GM12872 (cell line): ENCODE measurements at regions not wholly inside any gene's neighbourhood (a gene's known extent, or its start where the extent isn't known, plus 50 kb on each side); places are given as distances from the start of the nearest gene placed in this dataset.
A peak's percentile ranks its signal among the peaks of the same experiment; 100 is the strongest.

Source experiments
- CTCF ChIP-seq: IDR thresholded peaks from 3 replicates; pipeline ENCODE4 v1.5.1; 2011; ENCODE audit warnings: low read depth, mild to moderate bottlenecking, low read length, moderate library complexity; ENCODE audit not compliant: insufficient read depth

- no peak for TF ChIP-seq CTCF
Observed at GRCh38 chr12:89058402-89058801, 293.9 kb downstream of the DUSP6 start.

GRCh38 chr12:89051065-89051677 lies 301.1 kb downstream of the DUSP6 start:
- TF ChIP-seq CTCF = peak; percentile 72

GRCh38 chr12:89047856-89048418 lies 304.4 kb downstream of the DUSP6 start:
- no peak for TF ChIP-seq CTCF

GRCh38 chr12:89041078-89041477 lies 311.2 kb downstream of the DUSP6 start:
- no peak for TF ChIP-seq CTCF

DNA sequence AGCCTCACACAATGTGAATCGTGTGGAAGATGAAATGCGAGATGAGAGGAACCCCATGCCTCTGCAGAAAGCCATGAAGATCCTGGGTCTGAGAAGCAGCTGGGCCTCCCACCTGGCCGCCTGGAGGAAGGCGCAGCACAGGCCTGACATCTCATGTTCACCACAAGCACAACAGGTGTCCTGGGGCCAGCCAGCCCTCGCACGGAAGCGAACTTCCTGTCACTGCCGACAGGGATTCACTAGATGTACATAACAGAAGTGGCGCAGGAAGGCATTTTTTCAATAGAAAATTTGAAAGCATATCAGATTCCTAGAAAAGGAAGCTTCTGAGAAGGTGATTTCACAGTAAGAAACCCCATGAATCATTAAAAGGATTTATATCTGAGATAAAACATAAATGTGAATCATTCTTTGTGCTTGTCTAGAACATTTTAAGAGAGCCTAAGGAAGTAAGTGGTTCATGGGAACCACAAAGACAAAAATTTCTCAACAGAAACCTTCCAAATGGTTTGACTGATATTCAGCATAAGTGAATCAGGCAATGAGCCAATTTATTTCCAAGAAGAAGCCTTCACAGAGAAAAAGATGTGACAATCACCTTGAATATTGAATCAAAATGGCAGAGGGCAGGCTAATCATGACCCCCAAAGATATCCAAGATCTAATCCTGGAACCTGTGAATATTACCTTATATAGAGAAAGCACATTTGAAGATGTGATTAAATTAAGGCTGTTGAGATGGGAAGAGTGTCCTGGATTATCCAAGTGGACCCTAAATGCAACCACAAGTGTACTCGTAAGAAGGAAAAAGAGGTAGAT lies 311.9 kb downstream of the DUSP6 start:
- peak; percentile 22; the same call in 1 of the 3 replicates for TF ChIP-seq CTCF

DNA sequence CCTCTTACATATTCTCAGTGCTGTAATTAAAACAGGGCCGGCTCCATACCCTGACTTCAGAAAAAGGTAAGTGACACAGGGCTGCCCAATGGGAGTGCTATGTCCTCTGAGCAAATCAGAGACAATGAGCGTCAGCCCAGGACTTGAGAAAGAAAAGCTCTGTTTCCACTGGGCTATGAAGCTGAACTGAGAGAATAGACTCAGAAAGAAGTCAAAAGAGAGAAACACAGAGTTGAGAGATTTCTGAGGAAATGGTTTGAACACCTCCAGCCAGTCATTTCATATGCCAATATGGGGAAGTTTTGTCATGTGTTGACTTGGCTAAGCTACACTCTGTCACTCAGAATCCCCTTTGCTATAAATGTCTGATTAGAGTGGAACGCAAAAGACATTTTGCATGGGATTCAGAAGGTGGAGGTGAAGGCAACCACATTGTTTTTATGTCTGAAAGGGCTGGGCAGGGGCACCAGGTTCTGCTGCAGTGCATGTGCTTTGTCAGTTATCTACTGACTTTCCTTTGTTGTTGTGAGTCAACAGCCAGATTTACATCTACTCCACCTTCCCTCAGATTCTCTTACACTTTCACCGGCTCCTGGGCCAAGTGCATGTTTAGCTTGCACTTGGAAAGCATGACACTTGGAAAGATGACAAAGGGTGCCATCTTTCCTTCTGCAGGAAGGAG lies 313.3 kb downstream of the DUSP6 start:
- no peak for TF ChIP-seq CTCF

DNA sequence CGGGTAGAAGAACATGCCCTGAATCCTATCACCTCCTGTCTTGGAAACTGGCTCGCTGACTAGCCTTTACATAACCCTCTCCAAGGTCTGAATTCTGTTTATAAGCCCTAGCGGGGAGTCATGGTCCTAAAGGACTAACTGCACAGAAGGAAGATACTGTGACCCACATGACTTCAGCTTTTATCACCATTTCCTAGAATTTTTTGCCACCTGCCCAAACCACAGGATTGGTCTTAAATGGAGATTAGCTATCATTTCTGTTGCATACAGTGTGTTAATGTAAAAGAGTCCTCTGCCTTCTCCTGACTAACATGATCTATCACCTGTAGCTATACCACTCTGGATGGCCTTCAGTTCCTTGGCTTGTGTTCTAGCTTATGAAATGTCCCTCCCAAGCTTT lies 319.2 kb downstream of the DUSP6 start:
- TF ChIP-seq CTCF = no peak
